HEK293T (cell line): ENCODE measurements at regions not wholly inside any gene's neighbourhood (a gene's known extent, or its start where the extent isn't known, plus 50 kb on each side); places are given as distances from the start of the nearest gene placed in this dataset.

Source experiments
- ARNT ChIP-seq: fragments of 450-650 bp; IDR thresholded peaks from 2 replicates; pipeline ENCODE4 v1.6.1; 2017; ENCODE audit warnings: mild to moderate bottlenecking
- BHLHE40 ChIP-seq: fragments of 450-650 bp; IDR thresholded peaks from 2 replicates; pipeline ENCODE4 v1.6.1; 2016; ENCODE audit warnings: mild to moderate bottlenecking, moderate library complexity, borderline replicate concordance
- ELF4 ChIP-seq: fragments of 450-650 bp; IDR thresholded peaks from 2 replicates; pipeline ENCODE4 v1.6.1; 2017; ENCODE audit warnings: antibody characterized with exemption
- FOXA1 ChIP-seq: fragments of 450-650 bp; IDR thresholded peaks from 2 replicates; pipeline ENCODE4 v1.6.1; 2016; ENCODE audit warnings: mild to moderate bottlenecking
- FOXK2 ChIP-seq: fragments of 450-650 bp; IDR thresholded peaks from 2 replicates; pipeline ENCODE4 v1.6.1; 2016; ENCODE audit warnings: mild to moderate bottlenecking
- FOXM1 ChIP-seq: fragments of 450-650 bp; IDR thresholded peaks from 2 replicates; pipeline ENCODE4 v1.6.1; 2017; ENCODE audit warnings: mild to moderate bottlenecking, borderline replicate concordance
- HDGF ChIP-seq: fragments of 450-650 bp; IDR thresholded peaks from 2 replicates; pipeline ENCODE4 v1.6.1; 2017; ENCODE audit warnings: antibody characterized with exemption, borderline replicate concordance
- L3MBTL2 ChIP-seq: fragments of 450-650 bp; conservative IDR thresholded peaks from 2 replicates; pipeline ENCODE4 v1.6.1; 2016; ENCODE audit warnings: mild to moderate bottlenecking
- LEF1 ChIP-seq: fragments of 450-650 bp; IDR thresholded peaks from 2 replicates; pipeline ENCODE4 v1.6.1; 2017; ENCODE audit warnings: mild to moderate bottlenecking, borderline replicate concordance
- SP1 ChIP-seq: fragments of 450-650 bp; IDR thresholded peaks from 2 replicates; pipeline ENCODE4 v1.6.1; 2017
- SUZ12 ChIP-seq: fragments of 450-650 bp; IDR thresholded peaks from 2 replicates; pipeline ENCODE4 v1.6.1; 2016; ENCODE audit warnings: mild to moderate bottlenecking
- TARDBP ChIP-seq: fragments of 450-650 bp; IDR thresholded peaks from 2 replicates; pipeline ENCODE4 v1.6.1; 2016
- ZNF384 ChIP-seq: fragments of 450-650 bp; IDR thresholded peaks from 2 replicates; pipeline ENCODE4 v1.6.1; 2016
- TF ChIP-seq, protein P1 (sequence below): fragments of 450-650 bp; IDR thresholded peaks from 2 replicates; pipeline ENCODE4 v1.6.1; 2016

DNA sequence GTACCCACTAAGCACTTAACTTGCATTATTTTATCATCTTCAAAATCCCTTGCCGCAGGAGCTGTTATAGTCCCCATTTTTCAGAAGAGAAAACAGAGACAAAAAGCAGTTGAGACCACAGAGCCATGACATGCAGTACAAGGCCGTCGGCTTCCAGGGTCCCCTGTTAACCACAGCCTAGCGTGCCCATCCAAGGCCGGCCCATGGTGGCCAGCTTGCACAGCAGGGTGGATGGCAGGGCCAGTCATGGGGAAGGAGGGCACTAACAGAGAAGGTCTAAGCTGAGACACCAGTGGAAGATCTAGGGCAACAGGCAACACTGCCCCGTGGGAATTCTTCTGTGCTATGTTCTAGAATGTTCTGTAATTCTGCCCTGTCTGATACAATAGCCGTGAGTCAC is 192.6 kb upstream of the ID2 start:
- TF ChIP-seq L3MBTL2 (no peak), ELF4 (no peak), TARDBP (no peak), SUZ12 (no peak), BHLHE40 (no peak), FOXM1 (no peak), SP1 (no peak), HDGF (no peak), ZNF384 (no peak), FOXA1 (no peak), ARNT (no peak), FOXK2 (no peak), LEF1 (no peak)
- TF ChIP-seq, protein P1, sequence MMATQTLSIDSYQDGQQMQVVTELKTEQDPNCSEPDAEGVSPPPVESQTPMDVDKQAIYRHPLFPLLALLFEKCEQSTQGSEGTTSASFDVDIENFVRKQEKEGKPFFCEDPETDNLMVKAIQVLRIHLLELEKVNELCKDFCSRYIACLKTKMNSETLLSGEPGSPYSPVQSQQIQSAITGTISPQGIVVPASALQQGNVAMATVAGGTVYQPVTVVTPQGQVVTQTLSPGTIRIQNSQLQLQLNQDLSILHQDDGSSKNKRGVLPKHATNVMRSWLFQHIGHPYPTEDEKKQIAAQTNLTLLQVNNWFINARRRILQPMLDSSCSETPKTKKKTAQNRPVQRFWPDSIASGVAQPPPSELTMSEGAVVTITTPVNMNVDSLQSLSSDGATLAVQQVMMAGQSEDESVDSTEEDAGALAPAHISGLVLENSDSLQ: no peak
